H1 (cell line): ENCODE measurements at regions not wholly inside any gene's neighbourhood (a gene's known extent, or its start where the extent isn't known, plus 50 kb on each side); places are given as distances from the start of the nearest gene placed in this dataset.

Experiments used
- CREB1 ChIP-seq: IDR thresholded peaks from 2 replicates; pipeline ENCODE4 v1.6.1; 2012; ENCODE audit warnings: inconsistent platforms
- CTCF ChIP-seq, 3 experiments: IDR thresholded peaks; 1 replicate in 2 of 3; 2 replicates in 1 of 3; pipeline versions ENCODE4 v1.5.1 to v1.6.1; 2011; ENCODE audit warnings: low read length in 3 of 3, mild to moderate bottlenecking in 3 of 3, inconsistent platforms in 2 of 3, low read depth in 1 of 3, moderate library complexity in 1 of 3; ENCODE audit not compliant: insufficient read depth in 1 of 3; ENCODE audit errors: control extremely low read depth in 1 of 3
- EP300 ChIP-seq, 2 experiments: IDR thresholded peaks; 1 replicate in 1 of 2; 2 replicates in 1 of 2; pipeline ENCODE4 v1.6.1; 2011 to 2012; ENCODE audit warnings: low read depth in 2 of 2, low read length in 2 of 2, mild to moderate bottlenecking in 2 of 2, borderline replicate concordance in 1 of 2, inconsistent platforms in 1 of 2, moderate library complexity in 1 of 2
- EZH2 ChIP-seq: fragments of 200-600 bp; sonication (generic); IDR thresholded peaks from 2 replicates; pipeline ENCODE4 v1.7.1; 2012; ENCODE audit warnings: low read depth, mild to moderate bottlenecking, moderate library complexity, low read length, inconsistent platforms; ENCODE audit not compliant: severe bottlenecking
- GABPA ChIP-seq: IDR thresholded peaks from 2 replicates; pipeline ENCODE4 v1.6.1; 2011; ENCODE audit warnings: mild to moderate bottlenecking, low read length, moderate library complexity, borderline replicate concordance; ENCODE audit not compliant: insufficient read depth
- RNF2 ChIP-seq: fragments of 200-900, 300-1000 bp; sonication (generic); IDR thresholded peaks from 2 replicates; pipeline ENCODE4 v1.7.1; 2016; ENCODE audit warnings: borderline replicate concordance, low read depth, mild to moderate bottlenecking, antibody characterized with exemption, low read length; ENCODE audit not compliant: poor library complexity, severe bottlenecking; ENCODE audit errors: missing control alignments
- SP1 ChIP-seq: IDR thresholded peaks from 2 replicates; pipeline ENCODE4 v1.6.1; 2011; ENCODE audit warnings: low read depth, low read length
- SRF ChIP-seq: IDR thresholded peaks from 2 replicates; pipeline ENCODE4 v1.6.1; 2011; ENCODE audit warnings: mild to moderate bottlenecking, low read depth, low read length, moderate library complexity
- USF2 ChIP-seq: IDR thresholded peaks from 2 replicates; pipeline ENCODE4 v1.6.1; 2011; ENCODE audit warnings: low read length, improper control_type of control experiment

- no peak for TF ChIP-seq USF2
- no peak for TF ChIP-seq EZH2
- no peak for TF ChIP-seq CTCF (IDR thresholded peaks at IDR 0.05; ENCODE audit: control extremely low read depth in 1 of 3, insufficient read depth in 1 of 3, low read depth in 1 of 3, low read length in 3 of 3)
- TF ChIP-seq RNF2 = no peak
- no peak for TF ChIP-seq CREB1
- TF ChIP-seq GABPA = no peak
- no peak for TF ChIP-seq SRF
- TF ChIP-seq SP1 = no peak
- TF ChIP-seq EP300 (IDR thresholded peaks at IDR 0.05; ENCODE audit: borderline replicate concordance in 1 of 2, low read depth in 2 of 2, low read length in 2 of 2) = no peak
Observed at GRCh38 chr20:22863826-22864225, 171.3 kb upstream of the SSTR4 start.
